DMS114 treated with DMSO at 0.1 percent for 48 hours (cell line): ENCODE measurements at regions not wholly inside any gene's neighbourhood (a gene's known extent, or its start where the extent isn't known, plus 50 kb on each side); places are given as distances from the start of the nearest gene placed in this dataset.
"Not testable (repeated sequence)": the region's sequence is repeated elsewhere in the genome, so short reads cannot be mapped to it uniquely, and the experiment has no call there.

ENCODE experiments used
- DNase-seq: peaks from one replicate; lab custom pipeline; 2025; ENCODE audit not compliant: unreplicated experiment; lab: John Stamatoyannopoulos, UW

DNA sequence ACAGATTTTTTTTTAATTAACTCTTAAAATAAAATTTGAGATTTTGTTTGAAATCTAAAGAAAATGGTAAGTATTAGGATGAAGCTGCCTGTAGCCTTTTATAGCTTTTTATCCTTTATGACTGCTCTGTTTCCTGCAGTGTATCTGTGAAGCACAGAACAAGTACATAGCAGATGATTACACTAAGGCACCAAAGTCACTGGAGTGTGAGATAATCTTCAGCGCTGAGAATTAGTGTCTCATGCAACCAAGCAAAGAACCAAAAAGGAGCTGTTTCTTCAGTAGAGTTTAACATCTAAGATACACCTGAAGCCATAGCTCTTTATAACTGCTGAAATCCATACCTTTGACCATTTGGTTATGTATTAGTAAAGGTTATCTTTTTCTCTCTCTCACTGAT lies 1989.8 kb upstream of the PCDH10 start:
- DNase-seq = no peak

DNA sequence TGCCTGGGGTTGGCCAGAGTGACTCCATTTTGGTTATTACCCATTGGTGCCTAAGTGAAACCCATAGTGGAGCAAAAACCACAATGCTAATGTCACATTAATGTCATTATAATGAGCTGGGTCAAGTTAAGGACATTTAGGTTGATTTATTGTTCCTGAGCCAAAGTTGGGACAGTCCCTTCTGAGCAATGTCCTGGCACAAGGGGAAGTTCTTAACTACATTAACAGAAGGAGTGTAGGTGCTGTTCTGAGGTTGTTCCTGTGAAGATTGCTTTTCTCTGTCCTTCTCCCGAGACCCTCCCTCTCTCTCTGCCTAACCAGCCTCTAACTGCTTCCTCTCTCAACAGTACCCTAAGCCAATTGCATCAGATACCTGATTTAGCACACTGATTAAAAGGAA lies 1956.8 kb upstream of the PCDH10 start:
- no peak for DNase-seq

DNA sequence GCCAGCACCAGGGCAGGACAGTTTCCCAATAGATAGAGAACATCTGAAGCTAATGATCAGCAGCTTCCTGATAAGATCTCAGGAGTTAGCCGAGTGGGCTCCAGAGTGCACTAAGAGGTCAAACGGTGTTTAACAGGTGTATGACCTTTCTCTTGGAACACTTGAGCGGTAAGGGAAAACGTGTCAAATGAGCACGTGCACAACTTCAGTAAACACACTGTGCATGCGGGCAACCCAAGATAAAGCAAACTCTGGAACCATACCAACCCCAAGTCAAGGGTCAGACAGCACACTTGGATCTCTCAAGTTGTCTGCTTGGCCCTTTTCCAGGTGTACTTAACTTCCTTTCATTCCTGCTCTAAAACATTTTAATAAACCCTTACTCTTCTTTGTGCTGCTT lies 1941.5 kb upstream of the PCDH10 start:
- no peak for DNase-seq

DNA sequence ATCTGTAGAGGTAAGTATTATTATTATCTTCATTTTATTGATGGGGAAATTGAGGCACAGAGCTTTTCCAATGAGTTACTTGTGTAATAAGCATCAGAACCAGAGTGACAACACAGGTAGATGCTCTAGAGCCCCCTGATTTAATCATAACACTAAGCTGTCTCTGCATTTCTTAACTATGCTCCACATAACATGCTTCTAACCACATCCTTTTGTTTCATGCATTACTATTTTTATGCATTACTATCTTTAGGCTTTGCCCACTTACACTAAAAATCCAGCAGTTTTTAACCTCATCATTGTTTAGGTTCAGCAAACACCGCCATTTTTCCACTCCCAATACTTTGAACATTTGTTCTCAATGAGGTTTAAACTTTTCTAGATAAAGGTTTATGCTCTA lies 1900.8 kb upstream of the PCDH10 start:
- no peak for DNase-seq

DNA sequence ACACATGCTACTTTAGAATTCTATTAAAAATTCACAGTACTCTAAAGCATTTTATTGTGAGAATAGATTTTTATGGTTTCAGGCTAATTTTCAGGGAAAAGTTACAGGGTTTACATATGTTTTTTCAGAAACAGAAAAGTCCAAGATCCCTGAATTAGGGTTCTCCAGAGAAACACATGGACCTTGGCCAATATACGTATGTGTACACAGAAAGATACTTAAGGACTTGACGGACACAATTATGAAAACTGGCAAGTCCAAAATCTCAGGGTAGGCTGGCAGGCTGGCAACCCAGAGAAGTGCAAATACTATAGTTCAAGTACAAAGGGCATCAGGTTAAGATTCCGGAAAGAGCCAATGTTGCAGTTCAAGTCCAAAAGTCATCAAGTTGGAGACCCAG lies 1897.8 kb upstream of the PCDH10 start:
- no peak for DNase-seq

DNA sequence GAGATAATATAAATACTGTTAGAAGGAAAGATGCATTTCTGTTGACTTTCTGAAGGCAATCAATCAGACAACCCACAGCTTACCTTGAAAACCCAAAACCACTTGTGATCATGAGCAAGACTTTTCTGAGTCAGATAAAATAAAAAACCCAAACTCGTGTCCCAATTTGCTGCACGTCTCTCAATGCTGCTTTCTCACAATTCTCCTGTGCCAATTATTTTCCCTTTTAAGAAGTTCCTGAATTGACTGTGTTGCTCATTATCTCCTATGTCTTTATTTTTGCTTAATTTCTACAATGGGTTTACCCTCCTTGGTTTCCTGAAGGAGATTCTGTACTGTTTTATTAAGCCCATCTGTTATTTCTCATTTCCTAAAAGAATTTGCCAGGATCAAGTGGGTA lies 1891.9 kb upstream of the PCDH10 start:
- no peak for DNase-seq

DNA sequence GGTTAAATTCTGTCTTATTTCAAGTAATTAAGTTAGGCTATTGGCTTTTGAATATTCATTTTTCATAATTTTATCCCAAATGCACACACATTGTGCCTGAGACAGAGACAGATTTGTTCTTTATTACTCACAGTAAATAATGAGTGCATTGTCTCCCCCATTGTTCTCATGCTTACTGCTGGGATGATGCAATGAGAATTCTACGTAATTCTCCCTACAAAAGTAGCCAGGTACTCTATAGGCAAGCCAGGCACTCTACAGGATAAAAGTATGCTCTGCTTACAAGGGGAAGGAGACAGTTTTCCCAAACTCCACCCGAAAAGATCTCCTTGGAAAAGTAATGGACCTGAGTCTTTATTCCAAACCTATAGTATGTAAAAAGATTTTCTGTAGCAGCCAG lies 1890.7 kb upstream of the PCDH10 start:
- DNase-seq = no peak

DNA sequence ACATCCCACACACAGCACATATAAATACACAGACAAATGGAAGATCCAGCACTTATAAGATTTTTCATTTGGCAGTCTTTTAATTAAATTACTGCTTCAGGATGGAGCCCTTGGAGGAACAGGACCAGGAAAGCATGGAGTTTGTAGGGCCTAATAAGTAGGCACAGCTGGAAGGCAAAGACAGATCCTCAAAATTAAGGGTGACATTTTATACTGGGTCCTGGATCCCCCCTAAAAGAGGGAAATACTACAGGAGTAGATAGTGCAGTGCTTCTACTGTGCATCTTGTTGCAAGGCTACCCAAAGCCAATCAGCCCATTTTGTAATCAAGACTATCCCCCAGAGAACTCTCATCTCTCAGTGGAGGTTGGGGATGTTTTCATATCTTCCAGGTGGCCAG lies 1860.7 kb upstream of the PCDH10 start:
- no peak for DNase-seq

DNA sequence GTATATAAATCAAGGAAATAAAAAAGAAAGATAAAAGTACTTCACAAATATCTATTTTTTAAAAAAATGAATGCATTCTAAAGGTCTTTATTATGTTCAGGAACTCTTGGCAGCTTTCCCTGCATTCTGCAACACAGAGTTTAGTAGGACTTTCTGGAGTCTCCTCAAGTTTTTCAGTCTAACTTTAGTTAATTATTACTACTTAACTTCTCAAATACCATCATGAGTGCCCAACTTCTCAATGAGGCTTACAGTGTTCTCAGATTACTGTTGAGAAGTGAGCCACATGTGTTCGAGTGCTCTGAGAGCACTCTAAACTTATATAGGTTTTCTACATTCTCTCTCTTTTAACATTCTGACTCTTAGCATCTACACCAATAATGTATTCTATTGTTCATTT lies 1852.9 kb upstream of the PCDH10 start:
- DNase-seq = no peak

DNA sequence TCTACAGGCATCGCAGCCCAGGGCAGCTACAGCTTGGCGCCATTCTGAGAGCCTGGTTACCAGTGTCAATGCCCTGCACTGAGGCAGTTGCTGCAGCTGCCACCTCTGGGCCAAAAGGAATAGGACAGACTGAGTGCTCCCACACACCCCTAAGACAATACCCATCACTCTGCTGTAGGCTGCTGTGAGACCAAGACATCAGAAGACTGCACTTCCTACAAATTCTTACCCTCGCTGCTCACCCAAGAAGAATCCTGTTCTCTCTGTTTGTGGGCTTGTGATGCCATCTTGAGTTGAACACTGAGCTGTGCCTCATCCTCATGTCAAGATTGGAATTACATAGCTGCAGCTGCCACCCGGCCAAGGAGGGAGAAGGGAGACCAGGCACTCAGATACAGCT lies 1847.0 kb upstream of the PCDH10 start:
- DNase-seq = no peak

DNA sequence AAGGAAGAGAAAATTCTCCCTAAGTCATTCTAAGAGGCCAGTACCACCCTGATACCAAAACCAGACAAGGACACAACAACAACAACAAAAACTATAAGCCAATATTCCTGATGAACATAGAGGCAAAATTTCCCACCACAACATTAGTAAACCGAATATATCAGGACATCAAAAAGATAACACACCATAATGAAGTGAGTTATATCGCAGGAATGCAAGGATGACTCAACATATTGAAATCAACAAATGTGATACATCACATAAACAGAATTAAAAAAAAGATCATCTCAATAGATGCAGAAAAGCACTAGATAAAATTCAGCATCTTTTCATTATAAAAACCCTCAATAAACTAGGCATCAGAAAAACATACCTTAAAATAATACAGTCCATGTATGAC lies 1844.4 kb upstream of the PCDH10 start:
- DNase-seq = no peak

DNA sequence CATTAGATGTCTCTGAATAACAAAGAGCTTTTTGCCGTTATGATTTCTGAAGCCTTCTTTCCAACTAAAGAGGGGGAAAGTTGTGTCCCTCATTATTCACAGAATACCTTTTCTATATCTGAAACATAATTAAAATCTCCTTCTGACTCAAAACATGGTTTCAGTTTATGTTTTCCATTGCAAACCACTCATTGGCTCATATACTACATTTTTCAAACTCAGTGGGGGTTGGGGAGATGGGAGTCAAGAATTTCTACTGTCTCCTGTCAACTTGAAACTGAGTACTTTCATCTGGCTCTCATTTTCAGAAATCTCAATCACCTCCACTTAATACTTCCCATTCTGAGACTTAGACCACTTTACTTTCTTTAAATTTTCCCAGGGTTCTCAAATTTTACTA lies 1839.5 kb upstream of the PCDH10 start:
- no peak for DNase-seq

DNA sequence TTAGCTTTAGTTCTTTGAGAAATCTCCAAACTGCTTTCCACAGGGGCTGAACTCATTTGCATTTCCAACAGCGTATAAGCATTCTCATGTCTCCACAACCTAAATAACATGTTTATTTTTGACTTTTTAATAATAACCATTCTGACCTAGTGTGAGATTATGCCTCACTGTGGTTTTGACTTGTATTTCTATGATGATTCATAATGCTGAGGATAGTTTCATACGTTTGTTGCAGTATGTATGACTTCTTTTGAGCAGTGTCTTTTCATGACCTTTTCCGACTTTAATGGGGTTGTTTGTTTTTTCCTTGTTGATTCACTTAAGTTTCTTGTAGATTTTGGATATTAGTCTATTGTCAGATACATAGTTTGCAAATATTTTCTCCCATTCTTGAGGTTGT lies 1833.0 kb upstream of the PCDH10 start:
- DNase-seq = no peak

DNA sequence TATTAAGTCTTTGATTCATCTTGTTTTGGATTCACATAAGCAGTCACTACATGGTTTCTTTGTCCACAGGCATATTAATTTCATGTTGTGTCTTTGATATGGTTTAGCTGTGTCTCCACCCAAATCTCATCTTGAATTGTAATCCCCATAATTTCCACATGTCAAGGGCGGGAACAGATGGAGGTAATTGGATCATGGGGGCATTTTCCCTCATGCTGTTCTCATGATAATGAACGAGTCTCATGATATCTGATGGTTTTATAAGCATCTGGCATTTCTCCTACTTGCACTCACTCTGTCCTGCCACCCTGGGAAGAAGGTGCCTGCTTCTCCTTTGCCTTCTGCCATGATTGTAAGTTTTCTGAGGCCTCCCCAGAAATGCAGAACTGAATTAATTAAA lies 1811.2 kb upstream of the PCDH10 start:
- DNase-seq = no peak

DNA sequence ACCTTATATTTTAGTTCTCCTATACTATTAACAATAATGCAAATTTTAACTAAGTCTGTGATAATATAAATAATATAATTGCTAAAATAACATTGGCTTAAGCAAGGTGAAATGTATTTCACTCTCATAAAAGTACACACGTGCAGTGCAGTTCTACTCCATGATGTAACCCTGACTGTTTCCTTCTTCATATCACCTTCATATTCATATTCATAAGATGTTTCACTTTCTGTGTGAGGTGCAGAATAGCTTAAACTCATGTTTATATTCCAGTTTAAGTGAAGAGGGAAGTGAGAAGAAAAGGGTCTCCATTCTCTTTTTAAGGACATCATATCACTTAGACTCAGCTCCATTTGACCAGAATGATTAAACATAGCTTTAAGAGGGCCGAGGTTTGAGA lies 1810.0 kb upstream of the PCDH10 start:
- DNase-seq = no peak

DNA sequence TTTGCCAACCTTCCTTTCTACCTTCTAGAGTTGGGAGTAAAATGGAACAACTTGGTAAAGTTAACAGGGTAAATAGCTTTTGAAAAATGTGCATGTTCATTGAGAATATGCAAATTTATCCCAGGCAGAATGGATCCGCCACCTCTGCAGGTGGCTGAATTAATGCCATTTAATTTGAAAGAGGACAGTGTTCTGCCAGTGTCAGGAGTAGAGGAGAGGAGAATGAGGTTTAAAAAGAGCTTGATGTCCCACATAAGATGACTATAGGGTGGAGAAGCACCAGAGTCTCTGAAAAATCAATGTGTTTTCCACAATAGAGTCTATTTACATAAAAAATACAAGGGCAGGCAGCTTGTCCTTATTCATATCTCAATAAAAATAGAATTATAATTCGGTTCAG lies 1804.3 kb upstream of the PCDH10 start:
- DNase-seq = no peak

DNA sequence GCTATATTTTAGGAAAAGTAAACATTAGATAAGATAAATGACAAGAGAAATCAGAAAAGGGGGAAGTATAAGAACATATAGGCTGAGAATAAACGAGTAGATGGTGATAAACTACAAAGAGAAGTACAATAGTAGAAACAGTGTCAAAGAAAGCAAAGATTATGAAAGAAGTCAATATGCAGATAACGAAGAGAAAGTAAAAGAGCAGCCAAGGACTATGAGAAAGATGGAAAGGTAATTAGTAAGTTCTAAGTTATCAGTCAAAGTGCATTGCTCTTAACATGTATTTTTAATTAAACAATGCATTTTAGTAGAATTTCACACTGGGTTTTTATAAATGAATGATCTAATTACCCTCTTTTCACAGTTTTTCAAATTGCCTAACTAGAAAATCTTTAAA lies 1801.3 kb upstream of the PCDH10 start:
- no peak for DNase-seq

DNA sequence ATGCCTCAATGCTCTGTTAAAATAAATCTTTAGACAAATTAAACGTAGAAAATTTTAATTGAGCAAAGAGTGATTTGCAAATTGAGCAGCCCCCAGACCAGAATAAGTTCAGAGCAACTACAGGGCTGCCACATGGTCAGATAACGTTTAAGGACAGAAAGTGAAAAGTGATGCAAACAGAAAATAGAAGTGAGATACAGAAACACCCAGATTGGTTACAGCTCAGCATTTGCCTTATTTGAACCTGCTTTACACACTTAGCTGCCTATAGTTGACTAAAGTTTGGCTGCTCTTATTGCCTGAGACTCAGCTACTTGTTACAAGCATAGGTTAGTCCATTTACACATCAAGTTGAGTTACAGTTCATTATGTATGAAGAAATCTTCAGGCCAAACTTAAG lies 1800.8 kb upstream of the PCDH10 start:
- no peak for DNase-seq

DNA sequence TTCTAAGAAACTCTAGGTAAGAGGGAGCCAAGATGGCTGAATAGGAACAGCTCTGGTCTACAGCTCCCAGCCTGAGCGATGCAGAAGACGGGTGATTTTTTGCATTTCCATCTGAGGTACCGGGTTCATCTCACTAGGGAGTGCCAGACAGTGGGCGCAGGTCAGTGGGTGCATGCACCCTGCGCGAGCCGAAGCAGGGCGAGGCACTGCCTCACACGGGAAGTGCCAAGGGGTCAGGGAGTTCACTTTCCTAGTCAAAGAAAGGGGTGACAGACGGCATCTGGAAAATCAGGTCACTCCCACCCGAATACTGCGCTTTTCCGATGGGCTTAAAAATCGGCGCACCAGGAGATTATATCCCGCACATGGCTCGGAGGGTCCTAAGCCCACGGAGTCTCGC lies 1796.7 kb upstream of the PCDH10 start:
- DNase-seq = not testable (repeated sequence)

DNA sequence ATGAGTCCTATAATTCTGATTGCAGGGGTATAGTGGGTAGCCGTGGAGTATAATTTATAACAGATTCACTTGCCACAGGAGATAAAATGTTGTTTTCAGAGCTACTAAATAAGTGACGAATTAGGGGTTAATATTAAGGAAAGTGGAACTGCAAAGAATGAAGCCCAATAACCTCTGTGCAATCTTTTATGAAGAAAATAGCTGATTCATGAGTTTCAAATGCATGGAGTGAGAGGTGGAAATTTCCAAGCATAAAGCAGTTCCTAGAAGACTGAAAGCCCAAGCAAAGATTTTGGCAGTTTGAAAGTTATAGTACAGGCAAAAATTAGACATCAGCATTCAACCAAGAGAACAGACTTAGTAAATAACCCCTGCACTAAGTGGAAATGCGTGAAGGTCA lies 1782.4 kb upstream of the PCDH10 start:
- DNase-seq = no peak

DNA sequence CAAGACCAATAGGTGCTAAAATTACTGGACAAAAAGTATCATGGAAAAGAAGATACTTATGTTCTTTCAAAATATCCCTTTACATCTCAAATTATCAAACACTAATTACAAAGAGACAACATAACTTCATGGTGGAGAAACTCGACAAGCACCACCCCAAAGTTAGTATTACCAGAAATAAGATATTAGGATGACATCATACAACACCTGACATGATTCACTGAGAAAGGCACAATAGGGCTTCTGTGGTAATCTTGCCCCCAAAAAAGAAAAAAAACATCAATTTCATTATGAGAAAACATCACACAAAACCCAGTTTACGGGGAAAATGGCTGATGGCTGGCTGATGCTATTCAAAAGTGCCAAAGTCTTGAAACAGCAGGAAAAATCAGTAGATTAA lies 1781.7 kb upstream of the PCDH10 start:
- no peak for DNase-seq

DNA sequence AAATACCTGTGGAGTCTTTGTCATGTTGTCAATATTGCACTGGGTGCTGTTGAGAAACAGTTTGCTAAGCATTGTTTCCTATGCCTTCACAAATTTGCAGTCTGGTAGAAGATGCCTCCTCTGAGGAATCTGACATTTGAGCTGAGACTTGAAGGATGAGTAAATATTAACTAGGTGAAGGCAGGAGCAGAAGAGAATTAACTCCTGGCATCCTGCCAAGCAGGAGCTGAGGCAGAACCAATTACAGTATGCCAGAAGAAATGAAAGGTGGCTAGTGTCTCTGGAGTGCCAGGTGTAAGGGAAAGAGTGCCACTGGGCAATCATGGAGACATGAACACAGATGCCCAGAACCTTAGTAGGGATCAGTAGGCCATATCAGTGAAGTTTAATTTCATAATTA lies 1778.2 kb upstream of the PCDH10 start:
- DNase-seq = no peak

DNA sequence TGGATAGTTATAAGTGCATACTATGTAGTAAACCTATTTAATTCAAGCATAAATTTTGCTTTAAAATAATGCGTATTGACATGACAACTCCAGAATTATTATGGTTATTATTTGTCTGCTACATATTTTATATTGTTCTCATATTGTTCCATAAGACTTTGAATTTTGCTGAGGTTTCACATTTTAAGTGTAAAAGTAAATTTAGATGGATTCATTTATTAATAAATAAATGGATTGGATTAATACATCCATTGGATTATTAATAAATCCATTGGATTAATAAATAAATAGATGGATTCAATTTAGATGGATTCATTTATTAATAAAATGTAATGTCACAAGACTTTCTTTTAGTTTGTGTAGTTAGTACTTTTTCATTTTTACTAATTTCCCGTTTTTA lies 1768.0 kb upstream of the PCDH10 start:
- DNase-seq = no peak

DNA sequence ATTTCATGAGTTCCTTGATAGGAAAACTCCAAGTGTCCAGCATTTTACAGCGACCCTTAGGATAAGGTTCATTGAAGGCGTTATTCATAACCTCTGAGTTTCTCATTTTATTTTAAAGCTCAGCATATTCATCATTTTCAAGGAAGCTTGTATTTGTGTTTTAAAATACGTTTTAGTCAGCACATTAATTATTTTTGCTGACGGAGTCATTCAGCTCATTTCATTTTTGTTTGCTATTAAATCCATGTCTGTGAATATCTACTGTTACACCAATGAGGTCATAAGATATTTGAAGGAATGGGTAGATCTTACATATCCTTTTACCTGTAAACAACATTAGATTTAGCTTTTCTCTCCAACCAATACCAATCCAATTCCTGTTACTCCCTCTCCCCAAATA lies 1766.3 kb upstream of the PCDH10 start:
- no peak for DNase-seq
